ENCODE measurements at regions not wholly inside any gene's neighbourhood (a gene's known extent, or its start where the extent isn't known, plus 50 kb on each side); places are given as distances from the start of the nearest gene placed in this dataset.

DNA sequence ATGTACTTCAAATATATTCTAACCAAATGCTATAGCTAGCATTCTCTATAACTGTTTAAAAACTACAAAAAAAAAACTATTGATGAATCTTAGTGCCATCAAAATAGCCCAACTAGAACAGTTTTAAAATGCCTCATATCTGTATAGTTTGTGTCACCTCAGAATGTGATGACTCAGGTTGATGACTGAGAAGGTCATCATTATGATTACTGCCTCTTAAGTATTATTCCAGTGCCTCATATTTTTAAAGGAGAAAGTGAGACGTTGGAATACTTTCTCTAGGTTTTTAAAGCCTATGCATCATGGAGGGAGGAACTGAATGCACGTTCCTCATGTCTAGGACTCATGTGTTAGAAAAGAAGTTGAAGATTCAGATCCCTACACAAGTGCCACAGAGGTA, 88.2 kb downstream of the TMA16 start:
- DNase-seq: no peak

DNA sequence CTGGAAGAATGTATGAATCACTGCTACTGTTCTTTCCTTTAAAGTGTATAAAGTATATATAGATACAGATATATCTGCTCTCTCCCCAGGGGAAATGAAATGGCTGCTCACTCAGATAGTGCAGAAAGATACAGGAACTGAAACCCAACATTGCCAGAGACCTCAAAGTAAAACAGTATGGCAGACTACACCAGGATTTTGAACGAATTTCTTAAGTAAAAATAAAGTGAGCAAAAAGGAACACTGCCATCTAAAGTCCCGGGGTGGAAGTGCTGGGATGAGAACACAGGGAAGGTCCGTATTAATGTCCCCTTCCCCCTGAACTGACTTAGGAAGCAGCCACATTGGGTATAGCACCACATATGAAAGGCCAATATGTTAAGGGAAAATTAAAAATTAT, 93.4 kb downstream of the TMA16 start:
- peak; percentile 5 for DNase-seq

DNA sequence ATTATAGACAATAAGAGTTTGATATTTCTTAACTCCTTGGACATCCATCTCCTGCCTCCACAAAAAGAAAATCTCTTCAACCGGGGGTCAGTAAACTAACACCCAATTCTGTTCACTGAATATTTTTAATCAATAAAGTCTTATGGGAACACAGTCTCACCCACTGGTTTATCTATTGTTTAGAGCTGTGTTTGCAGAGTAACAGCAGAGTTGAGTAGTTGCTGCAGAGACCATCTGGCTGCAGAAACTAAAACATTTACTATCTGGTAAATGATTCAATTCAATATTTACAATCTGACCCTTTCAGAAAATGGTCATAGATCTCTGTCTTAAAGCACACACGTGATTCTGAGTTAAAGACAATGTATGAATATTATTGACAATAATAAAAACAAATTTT, 94.0 kb downstream of the TMA16 start:
- no peak for DNase-seq

DNA sequence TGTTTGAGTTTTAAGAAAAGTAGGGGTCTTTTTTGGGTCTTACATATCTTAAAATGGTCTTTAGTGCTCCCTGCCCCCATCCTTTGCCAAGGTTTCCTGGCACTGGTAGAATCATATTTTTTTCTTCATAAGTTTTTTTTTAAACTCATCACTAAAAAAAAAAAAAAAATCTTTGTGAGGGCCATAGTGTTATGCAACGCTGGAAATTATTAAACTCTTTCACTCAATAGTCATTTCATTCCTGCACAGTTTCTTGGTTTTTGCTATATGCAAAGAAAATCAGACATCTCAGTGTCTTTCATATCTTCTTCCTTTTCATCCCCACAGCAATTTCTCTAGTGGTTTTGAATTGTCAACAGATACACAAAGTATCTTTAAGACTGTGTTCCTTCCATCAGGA, 95.6 kb downstream of the TMA16 start:
- DNase-seq: no peak

DNA sequence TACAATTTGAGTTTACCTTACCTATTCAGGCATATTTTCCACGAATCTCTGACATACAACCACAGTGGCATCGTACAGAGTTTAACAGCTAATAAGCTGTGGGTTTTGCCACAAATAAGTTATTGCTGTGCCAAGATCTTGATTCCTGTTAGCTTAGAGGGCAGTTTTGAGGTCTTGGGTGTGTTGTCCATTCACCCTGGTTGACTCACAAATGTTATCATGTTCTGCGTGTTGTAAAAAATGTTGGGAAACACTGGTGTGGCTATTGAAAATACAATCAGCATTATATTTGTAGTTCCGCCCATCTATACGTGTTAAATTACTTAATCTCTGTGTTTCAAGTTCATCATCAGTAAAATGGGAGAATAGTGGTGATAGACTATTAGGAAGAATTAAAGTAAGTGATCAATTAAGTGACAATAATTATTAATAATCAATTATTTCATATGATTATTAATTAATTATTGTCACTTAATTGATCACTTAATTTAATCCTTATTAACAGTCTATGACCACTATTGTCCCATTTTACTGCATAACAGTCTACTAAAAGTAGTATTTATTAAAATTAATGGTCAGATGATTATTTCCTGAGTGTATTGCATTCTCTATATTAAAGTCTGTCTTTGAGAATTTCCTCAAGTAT, 96.3 kb downstream of the TMA16 start:
- DNase-seq: no peak

DNA sequence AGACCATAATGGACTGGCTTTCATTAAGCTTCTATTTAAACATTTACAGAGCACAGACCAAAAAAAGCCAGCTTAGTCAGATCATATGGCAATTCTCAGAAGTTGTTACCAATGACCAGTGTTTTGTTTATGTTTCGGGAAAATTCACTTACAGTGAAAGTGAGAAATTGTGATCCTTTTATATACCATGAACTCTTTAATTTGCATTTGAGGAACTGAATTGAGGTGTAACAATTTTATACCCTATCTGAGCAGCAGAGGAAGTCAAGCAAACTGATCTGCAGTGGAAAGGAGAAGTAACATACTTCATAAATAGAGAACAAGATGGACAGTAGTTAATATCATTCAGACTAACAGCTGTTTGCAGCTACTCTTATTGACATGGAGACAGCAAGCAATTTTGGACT, 97.1 kb downstream of the TMA16 start:
- no peak for DNase-seq

DNA sequence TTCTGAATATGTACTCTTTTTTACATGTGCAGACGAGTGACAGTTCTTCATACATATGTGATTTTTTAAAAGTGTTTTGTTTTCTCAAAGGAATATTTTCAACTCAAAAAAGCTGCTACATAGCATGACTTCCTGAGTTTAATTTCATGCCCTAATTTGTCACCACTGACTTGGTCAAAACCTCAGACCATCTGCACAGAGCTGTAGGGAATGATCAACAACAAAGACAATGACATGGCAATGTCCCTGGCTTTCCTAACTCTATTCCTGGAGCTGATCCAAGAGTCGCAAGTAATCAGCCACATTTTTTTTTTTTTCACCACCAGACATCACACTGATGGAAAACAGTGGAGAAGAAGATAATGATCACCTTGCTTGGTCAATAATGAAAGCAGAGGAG, 97.7 kb downstream of the TMA16 start:
- DNase-seq: no peak

DNA sequence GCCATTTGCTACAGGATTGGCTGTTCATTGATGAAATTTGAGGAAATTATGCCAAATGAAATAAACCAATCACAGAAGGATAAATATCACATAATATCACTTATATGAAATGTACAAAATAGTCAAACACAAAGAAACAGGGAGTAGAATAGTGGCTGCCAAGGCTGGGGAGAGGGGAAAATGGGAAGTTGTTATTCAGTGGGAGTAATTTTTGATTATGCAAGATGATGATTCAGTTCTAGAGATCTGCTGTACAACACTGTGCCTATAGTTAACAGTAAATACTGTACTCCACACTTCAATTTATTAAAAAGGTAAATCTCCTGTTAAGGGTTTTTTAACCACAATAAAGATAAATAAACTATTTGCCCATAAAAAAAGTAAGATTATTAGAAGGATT, 101.1 kb downstream of the TMA16 start:
- DNase-seq: no peak

DNA sequence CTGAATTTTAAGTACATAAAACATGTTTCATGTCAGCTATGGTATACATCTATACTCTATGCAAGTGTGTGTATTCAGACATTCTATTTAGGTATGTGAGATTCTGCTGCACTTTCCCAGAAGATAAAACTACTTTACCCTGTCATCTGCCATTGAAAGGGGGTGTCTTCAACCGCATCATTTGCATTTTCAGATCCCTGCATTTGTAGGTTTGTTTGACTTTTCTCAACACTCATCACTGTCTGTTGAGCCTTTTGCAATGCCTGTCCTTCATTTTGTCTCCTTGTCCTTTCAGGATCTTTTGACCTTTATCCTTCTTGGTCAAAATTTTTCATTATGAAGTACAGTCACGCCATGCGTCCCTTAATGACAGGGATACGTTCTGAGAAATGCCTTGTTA, 103.5 kb downstream of the TMA16 start:
- DNase-seq: no peak

DNA sequence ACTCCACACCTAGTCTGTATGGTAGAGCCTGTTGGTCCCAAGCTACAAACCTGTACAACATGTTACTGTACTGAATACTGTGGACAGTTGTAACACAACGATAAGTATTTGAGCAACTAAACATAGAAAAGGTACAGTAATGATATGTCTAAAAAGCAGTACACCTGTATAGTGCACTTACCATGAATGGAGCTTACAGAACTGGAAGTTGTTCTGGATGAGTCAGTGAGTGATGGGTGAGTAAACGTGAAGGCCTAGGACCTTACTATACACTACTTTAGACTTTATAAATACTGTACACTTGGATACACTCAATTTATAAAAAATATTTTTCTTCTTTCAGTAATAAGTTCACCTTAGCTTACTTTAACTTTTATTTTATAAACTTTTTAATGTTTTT, 104.0 kb downstream of the TMA16 start:
- no peak for DNase-seq

DNA sequence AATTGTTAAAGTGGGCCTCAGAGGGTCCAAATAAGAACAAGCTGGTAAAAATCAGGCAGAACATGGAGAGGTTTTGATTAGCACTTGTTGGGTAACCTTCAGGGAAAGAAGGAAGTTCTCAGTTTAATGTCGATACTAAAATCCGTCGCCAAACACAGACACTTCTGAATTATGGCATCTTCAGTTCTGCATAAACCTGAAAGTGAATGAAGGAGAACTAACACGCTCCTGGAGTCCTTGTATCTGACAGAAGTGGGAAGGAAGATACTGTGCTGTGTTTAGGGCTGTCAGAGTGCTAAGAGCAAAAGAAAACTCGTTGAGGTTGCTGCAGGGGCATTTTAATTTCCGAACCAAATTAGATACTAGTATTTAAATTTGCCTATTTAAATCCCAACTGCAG, 106.2 kb downstream of the TMA16 start:
- DNase-seq: no peak

DNA sequence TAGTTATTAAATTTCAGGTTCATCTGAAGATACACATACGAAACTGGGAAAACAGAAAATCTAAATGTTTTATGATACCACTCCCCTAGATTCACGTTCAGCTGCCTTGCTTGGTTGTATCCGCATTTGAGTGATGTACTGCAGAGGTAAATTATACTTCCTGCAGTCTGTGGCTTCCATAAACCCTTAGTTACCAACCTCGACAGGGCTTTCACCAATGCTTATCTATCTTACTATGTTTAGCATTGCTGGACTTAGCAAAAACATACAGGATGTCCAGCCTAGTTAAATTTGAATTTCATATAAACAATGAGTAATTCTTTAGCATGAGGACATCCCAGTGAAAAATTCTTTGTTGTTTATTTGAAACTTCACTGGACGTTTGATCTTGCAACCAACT, 108.8 kb downstream of the TMA16 start:
- no peak for DNase-seq

DNA sequence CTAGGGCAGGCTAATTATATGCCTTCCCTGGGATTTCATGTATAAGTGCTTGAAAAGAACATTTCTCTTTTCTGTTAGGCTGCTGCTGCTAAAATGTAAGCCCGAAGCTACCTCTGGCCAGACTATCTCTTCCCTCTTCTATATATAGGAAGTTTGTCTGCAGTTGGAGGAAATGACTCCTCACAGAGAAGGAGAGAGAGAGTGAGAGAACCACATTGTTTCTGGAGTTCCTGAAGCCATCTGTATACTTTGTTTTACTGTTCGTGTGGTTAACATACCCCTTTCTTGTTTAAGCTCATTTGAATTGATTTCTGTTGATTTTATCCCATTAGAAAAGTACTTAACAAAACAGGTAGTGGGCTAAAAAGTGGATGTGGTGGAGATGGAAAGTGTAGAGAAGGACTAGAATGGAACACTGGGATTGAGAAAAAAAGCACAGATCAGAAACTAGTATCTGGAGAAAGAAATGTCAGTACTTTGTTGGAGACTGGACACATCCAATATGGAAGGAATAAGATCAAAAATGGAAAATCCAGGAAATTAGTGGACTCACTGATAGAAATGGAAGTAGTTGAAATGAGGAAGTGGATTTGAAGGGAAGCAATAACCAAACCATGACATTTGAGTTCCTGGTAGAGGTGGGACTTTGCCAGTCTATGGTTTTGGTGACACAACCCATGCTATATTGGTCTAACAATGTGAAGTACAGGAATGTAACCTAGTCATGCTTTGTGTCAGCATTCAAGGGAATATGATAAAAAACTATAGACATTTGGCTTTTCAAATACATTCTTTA, 112.6 kb downstream of the TMA16 start:
- DNase-seq: no peak

DNA sequence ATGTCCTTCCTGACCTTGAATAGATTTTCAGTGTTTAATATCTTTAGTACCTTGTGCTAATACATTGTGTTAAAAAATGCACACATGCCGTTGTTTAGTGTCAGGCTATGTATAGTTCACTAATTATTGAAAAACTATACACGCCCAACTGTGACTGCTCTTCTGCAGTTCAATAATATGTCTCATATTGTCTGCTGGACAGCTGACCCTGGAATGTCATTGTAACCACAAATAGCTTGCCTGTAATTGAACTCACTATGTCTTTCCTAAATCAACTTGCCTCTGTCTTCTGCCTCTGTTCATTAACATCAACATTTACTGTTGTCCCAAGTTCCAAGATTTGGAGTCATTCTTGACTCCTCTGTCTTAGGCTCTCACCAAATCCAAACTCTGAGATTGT, 114.5 kb downstream of the TMA16 start:
- no peak for DNase-seq

DNA sequence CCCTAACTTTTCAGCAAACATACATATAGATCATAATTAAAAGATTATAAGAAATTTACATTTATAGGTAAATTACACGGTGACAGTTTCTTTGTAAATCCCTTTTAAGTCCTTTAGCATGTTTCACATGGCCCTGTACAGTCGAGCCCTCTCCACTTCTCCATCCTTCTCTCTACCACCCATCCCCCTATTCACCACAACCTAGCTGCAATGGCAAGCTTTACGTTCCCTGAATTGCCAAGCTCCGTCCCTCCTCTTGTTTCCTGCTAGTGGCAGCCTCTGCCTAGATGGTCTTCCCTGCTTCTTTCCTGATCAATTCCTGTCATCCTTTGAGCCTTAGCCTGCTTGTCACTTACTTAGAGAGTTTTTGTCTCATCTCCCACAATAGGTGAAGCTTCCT, 116.2 kb downstream of the TMA16 start:
- no peak for DNase-seq

DNA sequence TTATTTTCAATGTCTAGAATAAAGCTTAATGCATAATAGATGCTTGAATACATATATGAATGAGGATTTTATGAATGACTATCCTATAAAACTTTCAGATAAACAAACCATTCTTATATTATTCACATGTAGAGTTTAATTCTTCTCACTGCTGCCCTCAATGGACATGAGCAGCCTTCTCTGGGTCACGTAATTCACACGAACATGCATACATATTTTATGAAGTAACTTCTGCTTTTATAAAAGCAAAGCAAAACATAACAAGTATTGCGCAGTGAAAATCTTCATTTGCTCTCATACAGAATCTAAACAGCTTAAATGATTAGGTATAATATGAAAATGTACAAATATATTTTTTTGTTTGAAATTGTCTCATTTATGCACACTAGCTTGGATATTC, 116.7 kb downstream of the TMA16 start:
- no peak for DNase-seq

DNA sequence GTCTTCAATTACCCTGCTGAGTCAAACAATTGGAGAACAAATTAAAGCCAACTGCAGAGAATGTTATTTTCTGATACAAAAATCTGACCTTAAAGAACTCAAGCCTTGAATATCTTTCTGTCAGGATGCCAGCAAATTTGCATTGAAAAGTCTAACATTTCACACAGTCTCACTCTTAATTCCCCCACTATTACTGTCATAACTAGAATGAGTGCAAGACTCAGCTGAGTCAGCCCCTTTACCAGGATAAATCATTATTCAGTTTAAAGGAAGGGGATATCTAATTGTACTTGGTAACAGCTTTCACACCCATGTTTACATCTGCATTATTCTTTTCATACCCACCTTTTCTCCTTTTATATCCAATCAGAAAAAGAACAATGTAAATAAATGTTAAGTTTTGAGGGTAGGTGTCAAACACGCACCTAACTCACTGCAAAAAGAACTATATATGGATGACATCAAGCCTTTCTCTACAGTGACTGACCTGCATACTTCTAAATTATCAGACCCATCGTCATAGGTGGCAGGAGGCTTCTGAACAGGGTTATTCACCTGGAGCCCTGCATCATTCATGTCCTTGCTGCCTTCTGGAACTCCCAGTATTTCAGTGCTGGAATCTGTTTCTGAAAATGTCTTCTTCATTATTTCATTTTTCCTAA, 117.4 kb downstream of the TMA16 start:
- DNase-seq: no peak

DNA sequence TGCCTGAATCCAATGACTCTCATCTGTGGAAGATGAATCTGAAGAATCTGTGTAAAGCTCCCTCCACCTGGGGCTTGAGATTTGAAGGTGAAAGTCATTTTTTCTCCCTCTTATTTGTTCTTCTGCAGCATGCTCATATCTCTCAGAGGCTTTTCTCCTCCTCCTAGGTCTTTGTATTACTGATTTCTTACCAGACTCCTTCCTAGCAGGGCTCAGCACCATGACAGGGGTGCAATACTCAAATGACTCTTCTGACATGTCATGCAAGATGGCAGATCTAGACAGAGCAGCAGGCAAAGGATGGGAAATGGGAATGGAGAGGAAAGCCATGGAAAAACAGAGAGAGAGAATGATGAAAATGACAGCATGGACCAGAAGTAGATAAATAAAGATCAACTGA, 118.3 kb downstream of the TMA16 start:
- no peak for DNase-seq

DNA sequence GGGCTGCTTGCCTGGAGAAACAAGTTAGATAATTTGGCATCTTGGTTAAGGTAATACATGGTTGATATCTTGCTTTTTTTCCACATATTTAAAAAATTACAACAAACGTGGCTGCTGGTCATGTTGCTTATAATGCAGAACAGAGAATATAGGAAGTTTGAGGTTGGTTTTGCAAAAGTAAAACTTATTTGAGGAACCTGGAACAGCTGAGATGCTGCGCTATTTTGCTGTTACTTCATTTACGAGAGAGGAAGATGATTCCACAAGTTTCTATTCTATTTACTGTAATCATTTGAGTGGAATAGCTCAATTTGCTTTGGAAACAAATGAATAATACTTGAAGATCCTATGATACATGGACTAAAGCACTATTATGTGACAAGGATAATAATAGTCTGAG, 118.9 kb downstream of the TMA16 start:
- no peak for DNase-seq

DNA sequence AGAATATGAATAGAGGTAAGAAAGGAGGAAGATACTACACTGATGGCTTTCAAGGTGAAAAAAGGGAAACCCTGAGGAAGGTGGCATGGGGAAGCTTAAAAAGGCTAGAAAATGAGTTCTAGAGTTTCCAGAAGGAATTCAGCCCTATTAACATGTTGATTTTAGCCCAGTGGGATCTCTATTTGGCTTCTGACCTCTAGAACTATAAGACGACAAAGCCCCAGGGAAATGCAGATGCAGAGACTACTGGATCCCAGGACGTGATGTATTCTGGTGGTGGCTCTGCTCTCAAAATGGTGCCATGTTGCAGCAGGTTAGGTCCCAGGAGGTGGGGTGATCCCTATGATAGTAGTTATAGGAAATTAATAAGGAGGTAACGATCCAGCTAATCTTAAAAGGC, 120.4 kb downstream of the TMA16 start:
- DNase-seq: no peak

DNA sequence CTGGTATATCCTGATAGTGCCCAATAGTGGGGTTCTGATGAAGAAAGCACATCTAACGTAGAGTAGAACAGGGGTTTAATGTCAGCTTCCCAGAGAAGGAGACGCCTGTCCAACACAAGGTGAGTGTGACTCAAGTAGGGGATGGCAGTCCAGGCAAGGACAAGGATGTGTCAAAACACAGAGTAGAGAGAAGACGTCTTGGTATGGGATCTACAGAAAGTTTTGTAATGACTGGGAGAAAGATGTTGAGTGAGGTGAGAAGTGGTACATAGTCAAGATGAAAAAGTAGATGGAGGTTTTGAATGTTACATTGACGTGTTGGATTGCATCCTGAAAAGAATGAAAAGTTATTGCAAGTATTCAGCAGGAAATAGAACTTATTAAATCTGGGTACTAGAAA, 124.4 kb downstream of the TMA16 start:
- no peak for DNase-seq

DNA sequence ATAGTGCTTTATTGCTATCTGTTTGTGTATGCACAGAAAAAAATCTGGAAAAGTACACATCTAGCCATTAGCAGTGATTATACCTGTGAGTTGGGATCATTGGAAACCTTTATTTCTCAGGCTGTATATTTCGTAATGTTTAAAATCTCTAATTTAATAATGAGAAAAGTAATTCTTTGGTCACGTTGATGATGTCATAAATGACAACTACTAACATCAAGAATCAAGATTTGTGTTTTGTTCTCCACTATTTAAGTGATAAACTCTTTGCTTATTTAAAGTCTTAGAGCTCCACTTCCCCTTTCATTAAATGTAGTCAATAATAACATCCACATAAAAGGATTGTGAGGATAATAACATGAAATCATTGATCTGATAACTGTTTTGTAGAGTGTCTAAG, 126.2 kb downstream of the TMA16 start:
- no peak for DNase-seq

DNA sequence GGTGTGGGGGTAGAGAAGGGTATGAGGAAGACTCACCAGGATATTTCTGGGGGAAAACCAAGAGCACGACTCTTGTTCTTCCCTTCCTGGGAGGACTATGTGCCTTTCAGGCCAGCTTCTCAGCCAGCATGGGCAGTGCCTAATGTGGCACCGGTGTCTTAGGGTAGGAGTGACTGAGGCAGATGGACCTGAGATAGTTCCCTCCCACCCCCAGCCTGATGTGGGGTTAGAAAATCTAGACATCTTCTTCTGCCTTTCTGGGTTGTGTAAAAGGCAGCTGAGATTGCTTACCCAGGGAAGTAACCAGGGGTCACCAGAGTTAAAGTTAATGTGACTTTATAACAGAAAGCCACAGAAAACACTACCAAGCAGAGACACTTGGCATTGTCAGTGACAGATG, 127.3 kb downstream of the TMA16 start:
- no peak for DNase-seq

DNA sequence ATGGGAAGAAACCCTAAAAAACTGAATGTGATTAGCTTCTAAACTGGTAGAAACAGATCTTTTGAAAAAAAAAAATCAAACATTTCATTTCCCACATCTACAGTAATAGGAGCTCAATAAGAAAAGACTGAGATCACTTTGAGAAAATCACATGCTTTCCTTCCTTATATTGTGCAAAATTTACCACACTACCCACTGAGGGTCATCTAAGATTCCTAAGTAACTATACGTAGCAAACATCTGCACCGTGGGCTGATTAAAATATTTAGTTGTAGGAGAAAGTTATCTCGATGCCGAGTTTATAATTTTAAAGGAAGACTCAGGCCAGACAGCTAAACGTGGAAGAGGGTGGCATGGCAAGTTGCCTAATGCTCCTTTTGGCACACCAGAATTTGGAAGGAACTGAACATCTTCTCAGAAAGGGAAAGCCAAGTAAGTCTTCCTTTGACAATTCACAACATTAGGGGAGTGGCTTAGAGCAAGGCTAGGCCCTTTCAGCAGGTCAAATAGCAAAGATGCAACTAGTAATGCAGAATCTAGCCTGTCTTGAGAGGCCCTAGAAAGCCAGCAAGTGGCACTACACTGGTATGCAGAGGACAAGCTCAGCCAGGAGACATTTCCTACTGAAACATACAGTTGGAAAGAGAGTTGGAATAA, 128.0 kb downstream of the TMA16 start:
- no peak for DNase-seq
